Esophagus (tissue), 2 donors: ENCODE measurements at regions not wholly inside any gene's neighbourhood (a gene's known extent, or its start where the extent isn't known, plus 50 kb on each side); places are given as distances from the start of the nearest gene placed in this dataset.

Experiments
- H3K27ac ChIP-seq, 2 donors: one replicate each; pipeline ENCODE4 v1.5.1; 2013; ENCODE audit warnings: low read depth in 2 of 2, mild to moderate bottlenecking in 2 of 2, inconsistent platforms in 1 of 2, low read length in 1 of 2, moderate library complexity in 1 of 2
- H3K27me3 ChIP-seq, 2 donors: one replicate each; pipeline ENCODE4 v1.6.1; 2013; ENCODE audit warnings: low read length in 2 of 2, control low read depth in 1 of 2, mild to moderate bottlenecking in 1 of 2; ENCODE audit not compliant: insufficient read depth in 2 of 2, control insufficient read depth in 1 of 2
- H3K36me3 ChIP-seq, 2 donors: one replicate each; pipeline ENCODE4 v1.6.1; 2013; ENCODE audit warnings: low read length in 1 of 2; ENCODE audit not compliant: control insufficient read depth in 2 of 2, insufficient read depth in 2 of 2
- H3K4me1 ChIP-seq, 2 donors: one replicate each; pipeline ENCODE4 v1.6.1; 2013; ENCODE audit warnings: low read length in 1 of 2; ENCODE audit not compliant: control insufficient read depth in 2 of 2, insufficient read depth in 2 of 2
- H3K4me3 ChIP-seq, 2 donors: one replicate each; pipeline ENCODE4 v1.5.1; 2013; ENCODE audit warnings: low read length in 2 of 2, mild to moderate bottlenecking in 2 of 2, low read depth in 1 of 2, moderate library complexity in 1 of 2
- H3K9me3 ChIP-seq, 2 donors: one replicate each; pipeline ENCODE4 v1.6.1; 2013; ENCODE audit warnings: mild to moderate bottlenecking in 2 of 2, low read depth in 1 of 2, low read length in 1 of 2, moderate library complexity in 1 of 2; ENCODE audit not compliant: control insufficient read depth in 2 of 2, insufficient read depth in 1 of 2
- WGBS, 2 donors: extraction: QIAGEN DNeasy Blood & Tissue Kit; methylation state at CpG; one replicate each; pipeline ENCODE4 v1.1.7; 2013; 5-methylcytosine and 5-hydroxymethylcytosine counted together
- donor health status: healthy with polysubstance abuse.
- donor health status: Bipolar disorder and iron deficiency.

DNA sequence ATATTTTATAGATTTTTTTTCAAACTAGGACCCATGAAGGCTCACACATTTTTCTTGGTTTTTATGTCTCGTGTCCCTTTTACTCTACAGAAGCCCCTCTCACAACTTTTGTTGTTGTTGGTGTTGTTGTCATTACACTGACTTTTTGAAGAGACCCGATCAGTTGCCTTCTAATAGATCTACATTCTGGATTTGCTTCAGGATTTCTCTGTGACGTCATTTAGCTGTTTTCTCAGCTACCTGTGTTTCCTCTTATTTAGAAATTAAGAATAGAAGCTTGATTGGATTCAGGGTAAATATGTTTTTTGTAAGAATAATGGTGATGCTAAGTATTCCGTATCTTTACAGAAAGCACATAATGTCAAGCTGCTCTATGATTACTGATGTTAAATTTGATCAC, 213.3 kb upstream of the ZNF462 start:
- Histone ChIP-seq H3K27ac (no peak overlapping the region), H3K36me3 (no peaks in the 10 kb centered on the region), H3K27me3 (no peaks in the 10 kb centered on the region), H3K9me3 (no peaks in the 10 kb centered on the region), H3K4me3 (no peak overlapping the region), H3K4me1 (no peaks in the 10 kb centered on the region)
- 88 to 93% methylated on average over 4 of the region's 4 CpGs for WGBS, 2 donors

GRCh38 chr9:106653213-106653612, 209.8 kb upstream of the ZNF462 start:
- Histone ChIP-seq H3K4me3 (no peak overlapping the region), H3K4me1 (no peaks in the 10 kb centered on the region), H3K27ac (no peak overlapping the region), H3K36me3 (no peaks in the 10 kb centered on the region), H3K9me3 (no peaks in the 10 kb centered on the region), H3K27me3 (no peaks in the 10 kb centered on the region)

- Histone ChIP-seq H3K4me1 (no peaks in the 10 kb centered on the region), H3K36me3 (no peaks in the 10 kb centered on the region), H3K27me3 (no peaks in the 10 kb centered on the region), H3K4me3 (no peak overlapping the region), H3K27ac (no peak overlapping the region), H3K9me3 (no peaks in the 10 kb centered on the region)
- 50 to 51% methylated on average over 2 of the region's 2 CpGs for WGBS, 2 donors
Measured at GRCh38 chr9:106655966-106656365, 207.0 kb upstream of the ZNF462 start.

- no peak overlapping the region for H3K27ac ChIP-seq
- H3K4me1 ChIP-seq = no peaks in the 10 kb centered on the region
- no peak overlapping the region for H3K4me3 ChIP-seq
- no peaks in the 10 kb centered on the region for H3K36me3 ChIP-seq
- no peaks in the 10 kb centered on the region for H3K9me3 ChIP-seq
- H3K27me3 ChIP-seq = no peaks in the 10 kb centered on the region
Measured at GRCh38 chr9:106657926-106658325, 205.0 kb upstream of the ZNF462 start.

DNA sequence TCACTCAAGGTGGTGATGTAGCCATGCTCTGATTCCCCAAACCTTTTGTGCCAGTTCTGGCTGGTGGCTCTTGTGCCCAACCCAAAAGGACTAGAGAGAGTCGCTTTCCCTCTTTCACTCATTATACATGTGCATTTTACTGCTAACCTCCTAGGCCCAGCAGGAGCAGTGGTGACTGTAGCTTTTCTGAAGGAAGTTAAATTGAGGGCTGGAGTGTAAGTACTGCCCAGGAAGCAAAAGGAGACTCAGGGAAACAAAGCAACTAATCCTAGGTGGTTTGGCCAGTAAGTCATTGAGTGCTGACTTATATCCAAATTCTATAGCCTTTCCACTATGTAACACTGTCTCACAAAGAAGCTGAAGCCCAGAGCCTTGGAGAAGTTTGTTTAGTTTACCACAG, 194.4 kb upstream of the ZNF462 start:
- Histone ChIP-seq H3K27me3 (no peaks in the 10 kb centered on the region), H3K4me3 (no peak overlapping the region), H3K27ac (no peak overlapping the region), H3K9me3 (no peaks in the 10 kb centered on the region), H3K36me3 (no peaks in the 10 kb centered on the region), H3K4me1 (no peaks in the 10 kb centered on the region)
- 83 to 84% methylated on average over 1 of the region's 1 CpG for WGBS, 2 donors

- WGBS, 2 donors = 94 to 96% methylated on average over 4 of the region's 4 CpGs
- Histone ChIP-seq H3K27ac (no peak overlapping the region), H3K36me3 (no peaks in the 10 kb centered on the region)
Measured at GRCh38 chr9:106669835-106670234, 193.1 kb upstream of the ZNF462 start.

GRCh38 chr9:106670418-106670817, 192.5 kb upstream of the ZNF462 start:
- no peaks in the 10 kb centered on the region for H3K4me1 ChIP-seq
- WGBS, 2 donors = 60 to 64% methylated on average over 2 of the region's 2 CpGs
- no peak overlapping the region for H3K4me3 ChIP-seq
- H3K27me3 ChIP-seq = no peaks in the 10 kb centered on the region
- no peaks in the 10 kb centered on the region for H3K9me3 ChIP-seq
- H3K27ac ChIP-seq = no peak overlapping the region
- H3K36me3 ChIP-seq = no peaks in the 10 kb centered on the region

More at GRCh38 chr9:106669835-106670234, 193.1 kb upstream of the ZNF462 start:
- H3K27me3 ChIP-seq = no peaks in the 10 kb centered on the region
- H3K4me1 ChIP-seq = no peaks in the 10 kb centered on the region
- no peaks in the 10 kb centered on the region for H3K9me3 ChIP-seq
- H3K4me3 ChIP-seq = no peak overlapping the region

GRCh38 chr9:106675780-106676179, 187.2 kb upstream of the ZNF462 start:
- no peaks in the 10 kb centered on the region for H3K27me3 ChIP-seq
- H3K9me3 ChIP-seq = no peaks in the 10 kb centered on the region
- H3K4me1 ChIP-seq = no peaks in the 10 kb centered on the region
- no peak overlapping the region for H3K4me3 ChIP-seq
- WGBS, 2 donors = 77 to 82% methylated on average over 4 of the region's 4 CpGs
- no peaks in the 10 kb centered on the region for H3K36me3 ChIP-seq
- H3K27ac ChIP-seq = no peak overlapping the region

- H3K4me3 ChIP-seq = no peak overlapping the region
- H3K27me3 ChIP-seq = no peaks in the 10 kb centered on the region
- H3K36me3 ChIP-seq = no peaks in the 10 kb centered on the region
- 93 to 96% methylated on average over 5 of the region's 5 CpGs for WGBS, 2 donors
- no peaks in the 10 kb centered on the region for H3K4me1 ChIP-seq
- no peaks in the 10 kb centered on the region for H3K9me3 ChIP-seq
- H3K27ac ChIP-seq = no peak overlapping the region
Measured at GRCh38 chr9:106677374-106677773, 185.6 kb upstream of the ZNF462 start.

DNA sequence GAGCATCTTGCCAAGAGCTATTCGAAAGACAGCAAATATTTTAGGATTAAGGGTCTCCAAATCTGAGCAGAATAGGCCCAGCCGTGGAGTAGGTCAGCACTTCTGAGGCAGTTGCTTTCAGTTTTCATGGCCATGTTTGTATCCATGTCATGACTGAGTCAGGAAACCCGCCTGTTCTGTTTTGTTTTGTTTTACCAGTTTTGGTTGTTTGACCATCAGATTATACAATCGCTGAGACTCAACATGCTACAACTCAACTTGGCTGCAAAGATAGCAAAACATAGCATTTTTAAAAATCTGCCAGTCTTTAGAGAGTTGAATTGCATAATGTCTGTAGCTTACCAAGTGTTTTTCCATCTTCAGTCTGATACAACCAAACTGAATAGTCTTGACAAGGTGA, 185.1 kb upstream of the ZNF462 start:
- WGBS, 2 donors = 78 to 79% methylated on average over 4 of the region's 4 CpGs
- Histone ChIP-seq H3K9me3 (no peaks in the 10 kb centered on the region), H3K4me1 (no peaks in the 10 kb centered on the region), H3K27me3 (no peaks in the 10 kb centered on the region), H3K27ac (no peak overlapping the region), H3K4me3 (no peak overlapping the region), H3K36me3 (no peaks in the 10 kb centered on the region)
